ENCODE measurements at regions not wholly inside any gene's neighbourhood (a gene's known extent, or its start where the extent isn't known, plus 50 kb on each side); places are given as distances from the start of the nearest gene placed in this dataset.

DNA sequence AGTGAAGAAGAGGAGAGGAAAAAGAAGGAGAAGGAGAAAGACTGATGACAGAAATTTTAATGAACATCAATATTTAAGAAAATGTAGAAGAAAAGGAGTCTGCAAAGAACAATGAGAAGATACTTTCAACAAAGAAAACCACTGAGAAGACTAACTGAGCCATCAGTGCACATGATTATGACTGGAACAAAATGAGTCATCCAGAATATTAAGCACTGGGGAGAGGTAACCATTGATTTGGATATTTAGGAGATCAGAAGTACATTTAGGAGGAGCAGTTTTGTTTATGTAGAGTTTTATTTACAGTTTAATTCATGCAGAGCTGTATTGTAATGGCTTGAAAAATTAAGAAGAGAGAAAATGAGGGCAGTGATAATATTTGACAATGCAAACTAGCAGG, 159.1 kb downstream of the C12orf50 start:
- no peaks in the 10 kb centered on the region for H3K9me3 ChIP-seq
- TF ChIP-seq, protein P1, sequence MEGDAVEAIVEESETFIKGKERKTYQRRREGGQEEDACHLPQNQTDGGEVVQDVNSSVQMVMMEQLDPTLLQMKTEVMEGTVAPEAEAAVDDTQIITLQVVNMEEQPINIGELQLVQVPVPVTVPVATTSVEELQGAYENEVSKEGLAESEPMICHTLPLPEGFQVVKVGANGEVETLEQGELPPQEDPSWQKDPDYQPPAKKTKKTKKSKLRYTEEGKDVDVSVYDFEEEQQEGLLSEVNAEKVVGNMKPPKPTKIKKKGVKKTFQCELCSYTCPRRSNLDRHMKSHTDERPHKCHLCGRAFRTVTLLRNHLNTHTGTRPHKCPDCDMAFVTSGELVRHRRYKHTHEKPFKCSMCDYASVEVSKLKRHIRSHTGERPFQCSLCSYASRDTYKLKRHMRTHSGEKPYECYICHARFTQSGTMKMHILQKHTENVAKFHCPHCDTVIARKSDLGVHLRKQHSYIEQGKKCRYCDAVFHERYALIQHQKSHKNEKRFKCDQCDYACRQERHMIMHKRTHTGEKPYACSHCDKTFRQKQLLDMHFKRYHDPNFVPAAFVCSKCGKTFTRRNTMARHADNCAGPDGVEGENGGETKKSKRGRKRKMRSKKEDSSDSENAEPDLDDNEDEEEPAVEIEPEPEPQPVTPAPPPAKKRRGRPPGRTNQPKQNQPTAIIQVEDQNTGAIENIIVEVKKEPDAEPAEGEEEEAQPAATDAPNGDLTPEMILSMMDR (IDR thresholded peaks at IDR 0.05), result no peak
- TF ChIP-seq POLR2AphosphoS5 (IDR thresholded peaks at IDR 0.05) (no peak), POLR2A (IDR thresholded peaks at IDR 0.05) (no peak), EP300 (IDR thresholded peaks at IDR 0.05) (no peak)
- no peak for DNase-seq
- H3K27ac ChIP-seq, result no peak overlapping the region
- no peaks in the 10 kb centered on the region for H3K36me3 ChIP-seq
- intact Hi-C loops (cut with DNase I), result no loop called here
- no peak overlapping the region for H3K4me3 ChIP-seq
- H3K4me1 ChIP-seq, result peaks cover 0 to 6% (median 0%) of the 10 kb centered on the region in 4 donors
- no peaks in the 10 kb centered on the region for H3K27me3 ChIP-seq

DNA sequence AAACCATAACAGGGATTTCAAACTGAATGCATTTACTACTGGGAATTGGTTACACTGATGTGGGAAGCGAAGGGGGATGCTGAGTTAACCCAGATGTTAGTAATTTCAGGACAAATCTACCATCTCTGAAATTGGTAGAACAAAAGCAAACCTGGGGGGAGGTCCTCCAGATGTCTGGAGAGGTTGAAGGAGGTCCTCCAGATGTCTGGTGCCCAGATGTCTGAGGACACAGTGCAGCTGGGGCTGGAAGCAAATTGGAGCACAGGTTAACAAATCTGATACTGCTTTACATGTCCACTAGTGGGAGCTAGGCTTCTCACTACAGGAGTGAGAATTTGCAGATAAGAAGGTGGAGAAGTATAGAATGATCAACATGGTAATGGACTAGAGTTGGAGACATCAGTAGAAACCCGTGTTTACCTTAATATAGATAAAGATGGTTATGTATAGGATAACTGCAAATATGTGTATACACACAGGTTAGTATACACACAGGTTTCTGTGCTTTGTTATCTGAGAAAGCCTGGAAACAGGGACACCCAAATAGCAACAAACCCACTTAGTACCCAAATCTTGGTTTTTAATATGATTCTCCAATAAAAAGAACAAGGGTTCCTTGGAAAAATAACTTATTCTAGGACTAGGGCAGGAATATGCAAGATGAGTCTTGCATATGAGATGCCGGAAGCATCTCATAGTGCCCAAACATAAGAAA, 162.5 kb downstream of the C12orf50 start:
- H3K4me1 ChIP-seq, result peaks cover 0 to 6% (median under 1%) of the 10 kb centered on the region in 4 donors
- 69 to 86% methylated on average over 3 of the region's 3 CpGs for WGBS, 2 donors
- no peak overlapping the region for H3K4me3 ChIP-seq
- intact Hi-C loops (cut with DNase I), result no loop called here
- H3K36me3 ChIP-seq, result no peaks in the 10 kb centered on the region
- no peak for DNase-seq
- no peaks in the 10 kb centered on the region for H3K9me3 ChIP-seq
- no peak overlapping the region for H3K27ac ChIP-seq
- TF ChIP-seq POLR2A (IDR thresholded peaks at IDR 0.05), result no peak
- no peak for TF ChIP-seq EP300 (IDR thresholded peaks at IDR 0.05)
- TF ChIP-seq POLR2AphosphoS5 (IDR thresholded peaks at IDR 0.05), result no peak
- TF ChIP-seq, protein P1 (IDR thresholded peaks at IDR 0.05), result no peak
- no peaks in the 10 kb centered on the region for H3K27me3 ChIP-seq

DNA sequence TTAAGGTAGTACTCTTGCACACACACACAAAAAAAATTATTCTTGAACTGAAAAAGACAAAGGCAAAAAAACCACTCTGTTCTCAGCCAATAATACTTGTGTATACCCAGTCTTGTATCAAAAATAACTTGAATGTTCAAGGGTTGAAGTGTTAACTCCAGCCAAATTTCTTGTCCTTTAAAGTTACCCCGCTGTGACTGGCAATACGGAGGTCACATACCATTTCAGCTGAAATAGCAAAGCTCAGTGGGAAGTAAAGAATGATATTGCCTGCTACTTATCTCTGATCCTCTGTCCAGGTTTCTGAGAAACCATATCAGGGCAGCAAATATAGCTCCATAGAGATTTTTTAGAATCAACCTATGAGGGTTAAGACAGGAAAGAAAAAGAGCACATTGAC, 167.4 kb downstream of the C12orf50 start:
- H3K4me1 ChIP-seq, result peaks cover 0 to 11% (median 8%) of the 10 kb centered on the region in 4 donors
- no peaks in the 10 kb centered on the region for H3K27me3 ChIP-seq
- 74 to 83% methylated on average over 2 of the region's 2 CpGs for WGBS, 2 donors
- intact Hi-C loops (cut with DNase I), result no loop called here
- no peaks in the 10 kb centered on the region for H3K36me3 ChIP-seq
- no peak overlapping the region for H3K27ac ChIP-seq
- no peaks in the 10 kb centered on the region for H3K9me3 ChIP-seq
- no peak overlapping the region for H3K4me3 ChIP-seq
- no peak for DNase-seq
- no peak for TF ChIP-seq POLR2AphosphoS5 (IDR thresholded peaks at IDR 0.05)
- no peak for TF ChIP-seq EP300 (IDR thresholded peaks at IDR 0.05)
- TF ChIP-seq, protein P1 (IDR thresholded peaks at IDR 0.05), result no peak
- TF ChIP-seq POLR2A (IDR thresholded peaks at IDR 0.05), result no peak

DNA sequence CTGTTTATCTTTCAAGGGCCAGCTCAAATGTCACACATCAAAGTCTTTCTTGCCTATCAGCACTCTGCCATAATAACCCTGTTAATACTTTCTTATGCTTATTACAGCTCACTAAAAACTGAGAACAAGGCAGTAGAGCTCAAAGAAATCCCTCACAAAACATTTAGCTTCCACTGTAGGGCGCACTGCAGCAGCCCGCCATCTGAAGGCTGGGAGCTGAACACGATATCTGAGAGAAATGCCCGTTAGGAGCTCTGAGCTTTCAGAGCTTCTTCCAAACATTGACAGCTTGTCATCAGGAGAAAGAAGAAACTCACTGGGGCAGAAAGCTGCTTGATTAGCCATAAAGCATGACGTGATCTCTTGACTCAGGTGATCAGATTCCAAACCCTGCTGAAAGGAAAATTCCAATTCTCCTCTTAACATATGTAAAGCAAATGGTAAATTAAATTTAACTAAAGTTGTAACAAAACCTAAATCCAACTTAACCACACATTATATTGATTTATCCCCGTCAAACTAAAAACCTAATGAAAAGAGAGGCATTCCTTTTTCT, 175.7 kb downstream of the C12orf50 start:
- 88 to 89% methylated on average over 6 of the region's 6 CpGs for WGBS, 2 donors
- Histone ChIP-seq H3K4me3 (no peak overlapping the region), H3K36me3 (no peaks in the 10 kb centered on the region), H3K27ac (no peak overlapping the region), H3K27me3 (no peaks in the 10 kb centered on the region), H3K9me3 (no peaks in the 10 kb centered on the region), H3K4me1 (no peaks in the 10 kb centered on the region)
- intact Hi-C loops (cut with DNase I), result no loop called here
- TF ChIP-seq POLR2A (IDR thresholded peaks at IDR 0.05) (no peak), EP300 (IDR thresholded peaks at IDR 0.05) (no peak)
- no peak for DNase-seq

DNA sequence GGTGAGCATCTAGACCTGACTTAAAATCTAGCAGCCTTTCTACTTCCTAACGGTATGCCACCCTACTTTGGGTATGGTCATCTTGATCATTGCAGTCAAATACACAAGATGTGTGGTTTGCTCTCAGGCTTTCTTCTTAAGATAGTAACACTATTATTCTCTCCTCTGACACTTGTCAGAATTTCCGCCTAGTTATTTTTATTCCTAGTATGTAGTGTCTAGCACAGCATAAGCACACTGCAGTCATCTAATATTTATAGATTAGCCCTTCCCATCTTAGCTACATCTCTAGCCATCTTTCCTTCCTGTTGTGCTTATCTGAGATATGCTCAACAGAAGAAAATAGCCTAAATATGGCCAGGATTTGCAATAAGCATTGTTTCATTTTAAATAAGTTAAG, 180.1 kb downstream of the C12orf50 start:
- Histone ChIP-seq H3K27me3 (no peaks in the 10 kb centered on the region), H3K27ac (no peak overlapping the region), H3K4me1 (no peaks in the 10 kb centered on the region), H3K9me3 (no peaks in the 10 kb centered on the region), H3K4me3 (no peak overlapping the region), H3K36me3 (no peaks in the 10 kb centered on the region)
- DNase-seq, result no peak
- TF ChIP-seq POLR2AphosphoS5 (IDR thresholded peaks at IDR 0.05), result no peak
- 69 to 74% methylated on average over 2 of the region's 2 CpGs for WGBS, 2 donors
- intact Hi-C loops (cut with DNase I), result no loop called here
